Fibroblast of lung (primary cell): ENCODE measurements at regions not wholly inside any gene's neighbourhood (a gene's known extent, or its start where the extent isn't known, plus 50 kb on each side); places are given as distances from the start of the nearest gene placed in this dataset.
A peak's percentile ranks its signal among the peaks of the same experiment; 100 is the strongest.

Source experiments
- DNase-seq, 2 donors: peaks; one replicate each; pipeline versions ENCODE4 v3.0.0 to v3.0.0-alpha.2; 2010; ENCODE audit warnings: low read depth in 2 of 2
- H2AFZ ChIP-seq: 2 replicates; pipeline ENCODE4 v1.5.1; 2012; ENCODE audit warnings: low read length, control low read depth, inconsistent platforms
- H3K27ac ChIP-seq: 2 replicates; pipeline ENCODE4 v1.5.1; 2011; ENCODE audit warnings: low read length, control low read depth; ENCODE audit not compliant: insufficient read depth
- H3K27me3 ChIP-seq: 2 replicates; pipeline ENCODE4 v1.5.1; 2011; ENCODE audit warnings: mild to moderate bottlenecking, low read length; ENCODE audit not compliant: control insufficient read depth, insufficient read depth
- H3K36me3 ChIP-seq: 2 replicates; pipeline ENCODE4 v1.5.1; 2011; ENCODE audit warnings: low read length; ENCODE audit not compliant: control insufficient read depth, insufficient read depth
- H3K4me1 ChIP-seq: 2 replicates; pipeline ENCODE4 v1.5.1; 2011; ENCODE audit warnings: low read length; ENCODE audit not compliant: control insufficient read depth, insufficient read depth; ENCODE audit errors: extremely low read depth
- H3K4me2 ChIP-seq: 2 replicates; pipeline ENCODE4 v1.5.1; 2011; ENCODE audit warnings: low read length, control low read depth; ENCODE audit not compliant: insufficient read depth; ENCODE audit errors: extremely low read depth
- H3K4me3 ChIP-seq, 4 experiments: fragments of 200-600 bp in 1 of 4; sonication (generic) in 1 of 4; replicated peaks in 1 of 4; 2 replicates each; pipeline ENCODE4 v1.5.1; 2011 to 2016; ENCODE audit warnings: low read length in 4 of 4, low read depth in 3 of 4, mild to moderate bottlenecking in 3 of 4, control low read depth in 2 of 4, inconsistent platforms in 1 of 4, mixed read lengths in 1 of 4; ENCODE audit not compliant: insufficient read depth in 1 of 4; ENCODE audit errors: control extremely low read depth in 1 of 4
- H3K79me2 ChIP-seq: 2 replicates; pipeline ENCODE4 v1.5.1; 2012; ENCODE audit warnings: mild to moderate bottlenecking, low read length, inconsistent platforms; ENCODE audit not compliant: control insufficient read depth, insufficient read depth
- H3K9ac ChIP-seq: 2 replicates; pipeline ENCODE4 v1.5.1; 2011; ENCODE audit warnings: mild to moderate bottlenecking, low read length, control low read depth; ENCODE audit not compliant: insufficient read depth
- H3K9me3 ChIP-seq: 2 replicates; pipeline ENCODE4 v1.5.1; 2012; ENCODE audit warnings: low read depth, low read length; ENCODE audit not compliant: control insufficient read depth, insufficient read depth
- H4K20me1 ChIP-seq: 2 replicates; pipeline ENCODE4 v1.5.1; 2011; ENCODE audit warnings: low read length; ENCODE audit not compliant: control insufficient read depth, insufficient read depth; ENCODE audit errors: extremely low read depth
- CTCF ChIP-seq, 2 donors: IDR thresholded peaks in 1 of 2; conservative IDR thresholded peaks in 1 of 2; 1 replicate in 1 of 2; 2 replicates in 1 of 2; pipeline ENCODE4 v1.5.1; 2011 to 2012; ENCODE audit warnings: low read length in 2 of 2, control low read depth in 1 of 2, inconsistent platforms in 1 of 2, low read depth in 1 of 2, mild to moderate bottlenecking in 1 of 2
- EZH2 ChIP-seq: IDR thresholded peaks from 2 replicates; pipeline ENCODE4 v1.5.1; 2012; ENCODE audit warnings: low read length, control low read depth, mild to moderate bottlenecking; ENCODE audit errors: missing control alignments

GRCh38 chr2:220181165-220181564 lies 553.7 kb downstream of the SLC4A3 start:
- Histone ChIP-seq H3K4me2 (no peak overlapping the region), H4K20me1 (no peaks in the 10 kb centered on the region), H3K27me3 (no peaks in the 10 kb centered on the region), H3K9me3 (no peaks in the 10 kb centered on the region), H2AFZ (no peak overlapping the region), H3K27ac (no peak overlapping the region), H3K9ac (no peak overlapping the region), H3K79me2 (no peaks in the 10 kb centered on the region), H3K4me3 (no peak overlapping the region), H3K4me1 (no peaks in the 10 kb centered on the region), H3K36me3 (no peaks in the 10 kb centered on the region)
- TF ChIP-seq EZH2 (no peak), CTCF (conservative IDR thresholded peaks at IDR 0.05 in 1 of 2, IDR thresholded peaks at IDR 0.05 in 1 of 2; ENCODE audit: low read depth in 1 of 2, low read length in 2 of 2) (no peak)
- peak; percentile 23 to 51 for DNase-seq

GRCh38 chr2:220182790-220183189 lies 555.4 kb downstream of the SLC4A3 start:
- Histone ChIP-seq H3K36me3 (no peaks in the 10 kb centered on the region), H3K4me1 (no peaks in the 10 kb centered on the region), H3K27ac (no peak overlapping the region), H3K4me2 (no peak overlapping the region), H3K9me3 (no peaks in the 10 kb centered on the region), H4K20me1 (no peaks in the 10 kb centered on the region), H3K27me3 (no peaks in the 10 kb centered on the region), H3K79me2 (no peaks in the 10 kb centered on the region), H3K9ac (no peak overlapping the region), H3K4me3 (no peak overlapping the region), H2AFZ (no peak overlapping the region)
- DNase-seq = no peak
- no peak for TF ChIP-seq EZH2
- no peak for TF ChIP-seq CTCF (conservative IDR thresholded peaks at IDR 0.05 in 1 of 2, IDR thresholded peaks at IDR 0.05 in 1 of 2; ENCODE audit: low read depth in 1 of 2, low read length in 2 of 2)

GRCh38 chr2:220185766-220186305 lies 558.4 kb downstream of the SLC4A3 start:
- H4K20me1 ChIP-seq = no peaks in the 10 kb centered on the region
- no peaks in the 10 kb centered on the region for H3K4me1 ChIP-seq
- no peak for TF ChIP-seq EZH2
- no peak for TF ChIP-seq CTCF (conservative IDR thresholded peaks at IDR 0.05 in 1 of 2, IDR thresholded peaks at IDR 0.05 in 1 of 2; ENCODE audit: low read depth in 1 of 2, low read length in 2 of 2)
- H3K27ac ChIP-seq = no peak overlapping the region
- H3K4me3 ChIP-seq = no peak overlapping the region
- H3K4me2 ChIP-seq = no peak overlapping the region
- H3K27me3 ChIP-seq = no peaks in the 10 kb centered on the region
- no peaks in the 10 kb centered on the region for H3K79me2 ChIP-seq
- H3K9me3 ChIP-seq = no peaks in the 10 kb centered on the region
- H3K9ac ChIP-seq = no peak overlapping the region
- H2AFZ ChIP-seq = no peak overlapping the region
- no peaks in the 10 kb centered on the region for H3K36me3 ChIP-seq
- DNase-seq = no peak
